ENCODE measurements at regions not wholly inside any gene's neighbourhood (a gene's known extent, or its start where the extent isn't known, plus 50 kb on each side); places are given as distances from the start of the nearest gene placed in this dataset.
"Not testable (repeated sequence)": the region's sequence is repeated elsewhere in the genome, so short reads cannot be mapped to it uniquely, and the experiment has no call there.

DNA sequence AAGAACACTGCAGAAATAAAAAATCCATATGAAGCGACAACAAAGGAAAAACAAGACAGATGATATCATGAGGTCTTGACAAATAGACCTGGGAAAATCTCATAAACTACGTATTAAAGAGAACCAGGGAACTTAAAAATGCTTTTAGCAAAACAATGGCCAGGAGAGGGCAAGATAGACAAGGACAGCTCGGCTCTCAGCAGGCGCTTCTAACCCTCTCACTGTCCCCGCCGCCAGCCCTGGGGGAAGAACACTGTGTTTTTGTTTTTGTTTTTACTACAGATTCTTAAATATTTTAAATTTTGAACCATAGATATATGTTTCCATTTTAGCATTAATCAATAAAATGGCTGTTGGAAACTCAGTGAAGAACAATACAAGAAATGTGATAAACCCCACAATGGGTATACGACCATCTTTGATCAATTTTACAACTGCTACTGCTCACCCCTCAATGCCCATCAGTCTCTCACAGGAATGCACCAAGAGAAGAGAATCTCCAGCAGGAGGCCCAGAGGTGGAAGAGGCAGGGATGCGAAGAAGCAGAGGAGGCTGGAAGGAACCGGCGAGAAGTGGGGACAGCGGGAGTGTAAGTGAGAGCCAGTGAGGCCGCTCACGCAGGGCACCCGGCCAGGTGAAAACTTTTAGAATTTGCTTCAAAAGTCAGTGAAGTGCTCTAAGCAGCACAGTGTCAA lies 98.0 kb downstream of the CHRFAM7A start:
- CTCF ChIA-PET; H3K27me3 Mint-ChIP-seq; H3K4me1 Mint-ChIP-seq (ENCODE audit: low read depth); DNase-seq; H3K4me3 Mint-ChIP-seq; H3K36me3 Mint-ChIP-seq (ENCODE audit: low read depth); H3K9me3 Mint-ChIP-seq; POLR2A ChIA-PET; intact Hi-C loops (cut with micrococcal nuclease); H3K27ac Mint-ChIP-seq; ATAC-seq: not testable (repeated sequence)

DNA sequence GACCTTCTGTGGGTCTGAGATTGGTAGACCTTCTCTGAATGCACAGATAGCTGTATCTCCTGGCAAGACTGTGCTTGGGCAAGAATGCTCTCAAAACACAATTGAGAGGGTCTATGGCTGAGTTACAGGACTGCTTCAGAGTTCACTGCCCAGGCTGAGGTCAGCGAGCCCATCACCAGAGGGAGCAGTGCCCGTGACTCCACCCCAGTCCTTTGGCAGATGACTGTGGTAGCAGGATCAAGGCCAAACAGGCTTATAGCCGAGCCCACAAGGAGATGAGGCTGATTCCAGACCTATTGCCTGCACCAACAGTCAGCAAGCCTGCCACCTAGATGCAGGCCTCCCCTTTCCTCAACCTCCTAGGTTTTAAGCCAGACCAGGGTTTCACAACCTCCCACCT lies 89.4 kb downstream of the CHRFAM7A start:
- ATAC-seq; H3K36me3 Mint-ChIP-seq (ENCODE audit: low read depth); H3K27me3 Mint-ChIP-seq; H3K27ac Mint-ChIP-seq; CTCF ChIA-PET; POLR2A ChIA-PET; DNase-seq; H3K4me3 Mint-ChIP-seq; intact Hi-C loops (cut with micrococcal nuclease); H3K4me1 Mint-ChIP-seq (ENCODE audit: low read depth); H3K9me3 Mint-ChIP-seq: not testable (repeated sequence)

Measured in activated CD8-positive, alpha-beta T cell treated with anti-CD3 and anti-CD28 coated beads for 36 hours (primary cell).